ENCODE measurements at regions not wholly inside any gene's neighbourhood (a gene's known extent, or its start where the extent isn't known, plus 50 kb on each side); places are given as distances from the start of the nearest gene placed in this dataset.

- no peak overlapping the region for H3K4me3 ChIP-seq
- no peaks in the 10 kb centered on the region for H3K36me3 ChIP-seq
- H3K9me3 ChIP-seq, result no peaks in the 10 kb centered on the region
- no peak overlapping the region for H3K27ac ChIP-seq
- no peak for DNase-seq (ENCODE audit: low spot score in 2 of 2)
- no peak for TF ChIP-seq CTCF (IDR thresholded peaks at IDR 0.05)
- no peaks in the 10 kb centered on the region for H3K4me1 ChIP-seq
- no peaks in the 10 kb centered on the region for H3K27me3 ChIP-seq
- intact Hi-C loops (cut with DNase I), result no loop called here
Measured at GRCh38 chr7:156071612-156072011, 259.3 kb upstream of the SHH start.

GRCh38 chr7:156069891-156070290, 257.6 kb upstream of the SHH start:
- Histone ChIP-seq H3K36me3 (no peaks in the 10 kb centered on the region), H3K4me1 (no peaks in the 10 kb centered on the region), H3K27me3 (no peaks in the 10 kb centered on the region), H3K4me3 (no peak overlapping the region), H3K9me3 (no peaks in the 10 kb centered on the region), H3K27ac (no peak overlapping the region)
- no peak for DNase-seq (ENCODE audit: low spot score in 2 of 2)
- intact Hi-C loops (cut with DNase I), result no loop called here
- no peak for TF ChIP-seq CTCF (IDR thresholded peaks at IDR 0.05)

GRCh38 chr7:156067156-156067555, 254.9 kb upstream of the SHH start:
- Histone ChIP-seq H3K4me3 (no peak overlapping the region), H3K27me3 (no peaks in the 10 kb centered on the region), H3K36me3 (no peaks in the 10 kb centered on the region), H3K4me1 (no peaks in the 10 kb centered on the region), H3K9me3 (no peaks in the 10 kb centered on the region), H3K27ac (no peak overlapping the region)
- intact Hi-C loops (cut with DNase I), result no loop called here
- no peak for DNase-seq (ENCODE audit: low spot score in 2 of 2)
- no peak for TF ChIP-seq CTCF (IDR thresholded peaks at IDR 0.05)

- Histone ChIP-seq H3K36me3 (no peaks in the 10 kb centered on the region), H3K9me3 (no peaks in the 10 kb centered on the region), H3K4me3 (no peak overlapping the region), H3K27ac (no peak overlapping the region), H3K4me1 (no peaks in the 10 kb centered on the region), H3K27me3 (no peaks in the 10 kb centered on the region)
- TF ChIP-seq CTCF (IDR thresholded peaks at IDR 0.05), result no peak
- intact Hi-C loops (cut with DNase I), result no loop called here
- no peak for DNase-seq (ENCODE audit: low spot score in 2 of 2)
Measured at GRCh38 chr7:156065400-156065799, 253.1 kb upstream of the SHH start.

- no peak for DNase-seq (ENCODE audit: low spot score in 2 of 2)
- Histone ChIP-seq H3K4me3 (no peak overlapping the region), H3K9me3 (no peaks in the 10 kb centered on the region), H3K27me3 (no peaks in the 10 kb centered on the region), H3K36me3 (no peaks in the 10 kb centered on the region), H3K4me1 (no peaks in the 10 kb centered on the region), H3K27ac (no peak overlapping the region)
- no peak for TF ChIP-seq CTCF (IDR thresholded peaks at IDR 0.05)
- intact Hi-C loops (cut with DNase I), result no loop called here
Measured at GRCh38 chr7:156064971-156065386, 252.7 kb upstream of the SHH start.

GRCh38 chr7:156063241-156063810, 251.1 kb upstream of the SHH start:
- H3K4me1 ChIP-seq, result no peaks in the 10 kb centered on the region
- no peak overlapping the region for H3K4me3 ChIP-seq
- H3K27me3 ChIP-seq, result no peaks in the 10 kb centered on the region
- H3K27ac ChIP-seq, result no peak overlapping the region
- H3K36me3 ChIP-seq, result no peaks in the 10 kb centered on the region
- no peaks in the 10 kb centered on the region for H3K9me3 ChIP-seq
- no peak for TF ChIP-seq CTCF (IDR thresholded peaks at IDR 0.05)
- no peak for DNase-seq (ENCODE audit: low spot score in 2 of 2)
- intact Hi-C loops (cut with DNase I), result no loop called here
